ENCODE measurements at regions not wholly inside any gene's neighbourhood (a gene's known extent, or its start where the extent isn't known, plus 50 kb on each side); places are given as distances from the start of the nearest gene placed in this dataset.

- no peak for DNase-seq (ENCODE audit: low spot score)
Measured at GRCh38 chr12:127421614-127422013, 845.4 kb upstream of the TMEM132C start.

GRCh38 chr12:127422935-127423566 lies 843.9 kb upstream of the TMEM132C start:
- no peak for DNase-seq (ENCODE audit: low spot score)

- DNase-seq (ENCODE audit: low spot score), result no peak
Measured at GRCh38 chr12:127425474-127425873, 841.5 kb upstream of the TMEM132C start.

GRCh38 chr12:127428420-127428819 lies 838.5 kb upstream of the TMEM132C start:
- DNase-seq (ENCODE audit: low spot score), result no peak

- no peak for DNase-seq (ENCODE audit: low spot score)
Measured at GRCh38 chr12:127429551-127430285, 837.3 kb upstream of the TMEM132C start.

- no peak for DNase-seq (ENCODE audit: low spot score)
Measured at GRCh38 chr12:127430401-127430800, 836.6 kb upstream of the TMEM132C start.

- DNase-seq (ENCODE audit: low spot score), result no peak
Measured at GRCh38 chr12:127431177-127431576, 835.8 kb upstream of the TMEM132C start.

GRCh38 chr12:127431594-127431993 lies 835.4 kb upstream of the TMEM132C start:
- no peak for DNase-seq (ENCODE audit: low spot score)

- no peak for DNase-seq (ENCODE audit: low spot score)
Measured at GRCh38 chr12:127435439-127435838, 831.5 kb upstream of the TMEM132C start.

- DNase-seq (ENCODE audit: low spot score), result no peak
Measured at GRCh38 chr12:127438512-127439244, 828.3 kb upstream of the TMEM132C start.

GRCh38 chr12:127445581-127446139 lies 821.3 kb upstream of the TMEM132C start:
- DNase-seq (ENCODE audit: low spot score), result no peak

- no peak for DNase-seq (ENCODE audit: low spot score)
Measured at GRCh38 chr12:127448906-127449305, 818.1 kb upstream of the TMEM132C start.

- DNase-seq (ENCODE audit: low spot score), result no peak
Measured at GRCh38 chr12:127450826-127451225, 816.1 kb upstream of the TMEM132C start.

- DNase-seq (ENCODE audit: low spot score), result no peak
Measured at GRCh38 chr12:127455347-127456265, 811.4 kb upstream of the TMEM132C start.

GRCh38 chr12:127457726-127458125 lies 809.2 kb upstream of the TMEM132C start:
- no peak for DNase-seq (ENCODE audit: low spot score)

GRCh38 chr12:127459166-127459565 lies 807.8 kb upstream of the TMEM132C start:
- no peak for DNase-seq (ENCODE audit: low spot score)

GRCh38 chr12:127459687-127460086 lies 807.3 kb upstream of the TMEM132C start:
- DNase-seq (ENCODE audit: low spot score), result no peak

- DNase-seq (ENCODE audit: low spot score), result no peak
Measured at GRCh38 chr12:127463237-127463636, 803.7 kb upstream of the TMEM132C start.

- no peak for DNase-seq (ENCODE audit: low spot score)
Measured at GRCh38 chr12:127469331-127469730, 797.6 kb upstream of the TMEM132C start.

- no peak for DNase-seq (ENCODE audit: low spot score)
Measured at GRCh38 chr12:127473766-127474165, 793.2 kb upstream of the TMEM132C start.

GRCh38 chr12:127479256-127479655 lies 787.7 kb upstream of the TMEM132C start:
- DNase-seq (ENCODE audit: low spot score), result no peak
